Dedifferentiated amniotic fluid mesenchymal stem cell (primary cell): ENCODE measurements at regions not wholly inside any gene's neighbourhood (a gene's known extent, or its start where the extent isn't known, plus 50 kb on each side); places are given as distances from the start of the nearest gene placed in this dataset.
A peak's percentile ranks its signal among the peaks of the same experiment; 100 is the strongest.

Experiments
- DNase-seq: peaks from one replicate; pipeline ENCODE4 v3.0.0-alpha.2; 2016; ENCODE audit errors: extremely low spot score

- no peak for DNase-seq
Observed at GRCh38 chr5:125323613-125324012, 577.2 kb upstream of the ZNF608 start.

DNA sequence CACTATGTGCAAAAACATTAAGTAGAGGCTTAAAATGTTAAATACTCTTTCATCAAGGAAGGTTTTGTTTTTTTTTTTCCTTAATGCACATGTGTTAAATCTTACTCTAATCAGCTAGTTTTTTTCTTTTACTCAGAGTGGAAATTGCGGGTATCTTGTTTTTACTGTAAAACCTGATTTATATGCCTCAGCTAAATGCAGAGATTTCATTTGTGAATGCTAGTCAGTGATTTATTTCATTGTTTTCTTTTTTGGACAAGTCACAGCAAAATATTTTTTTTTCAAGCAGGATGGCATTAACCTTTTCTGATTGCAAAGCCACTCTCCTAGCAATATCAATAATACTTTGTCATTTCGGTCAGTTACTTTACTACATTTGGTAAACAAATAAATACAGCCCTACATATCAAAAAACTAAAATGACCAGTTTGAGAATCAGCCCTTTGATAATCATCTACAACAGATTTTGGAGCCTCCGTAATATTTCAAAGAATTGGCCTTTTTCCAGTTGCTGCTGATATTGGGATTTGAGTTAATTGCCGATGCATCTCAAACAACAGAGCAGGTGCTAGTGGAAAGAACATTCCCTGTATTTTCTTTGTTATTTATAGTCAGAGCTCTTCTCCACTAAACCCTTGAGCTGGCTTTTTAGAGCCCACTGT lies 579.2 kb upstream of the ZNF608 start:
- DNase-seq, result no peak

DNA sequence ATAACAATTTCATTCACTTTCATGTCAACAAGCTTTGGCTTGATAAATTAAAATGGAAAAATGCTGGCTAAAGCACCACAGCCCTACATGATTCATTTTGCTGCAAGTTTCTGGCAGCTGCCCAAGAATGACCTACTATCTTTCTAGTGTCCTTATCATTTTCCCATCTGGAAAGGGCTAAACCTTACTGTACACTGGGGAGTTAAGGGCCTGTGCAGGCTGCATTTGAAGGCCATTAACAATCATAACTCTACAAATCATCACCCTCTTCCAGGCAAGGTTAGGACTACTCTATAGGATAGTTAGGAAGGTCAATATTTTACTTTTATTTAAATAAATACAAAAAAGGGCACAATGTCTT lies 579.7 kb upstream of the ZNF608 start:
- DNase-seq, result peak; percentile 75

DNA sequence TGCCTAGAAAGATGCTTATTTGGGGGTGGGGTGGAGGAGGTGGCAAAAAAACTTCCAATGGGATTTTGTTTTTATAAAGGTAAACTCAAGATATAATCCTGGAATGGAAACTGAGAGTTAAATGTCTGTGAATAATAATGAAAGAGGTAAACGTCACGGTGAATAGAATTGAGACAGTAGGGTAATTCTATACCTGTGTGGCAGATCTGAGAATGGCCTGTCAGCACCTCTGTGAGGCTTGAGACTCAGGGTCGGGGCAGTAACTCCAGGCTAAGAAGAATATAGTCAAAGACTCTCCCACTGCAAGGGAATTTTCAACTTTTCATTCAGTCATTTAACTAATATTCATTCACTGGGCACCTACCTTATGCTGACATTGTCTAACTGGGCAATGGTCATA lies 581.2 kb upstream of the ZNF608 start:
- no peak for DNase-seq

- no peak for DNase-seq
Observed at GRCh38 chr5:125331987-125332598, 585.7 kb upstream of the ZNF608 start.

DNA sequence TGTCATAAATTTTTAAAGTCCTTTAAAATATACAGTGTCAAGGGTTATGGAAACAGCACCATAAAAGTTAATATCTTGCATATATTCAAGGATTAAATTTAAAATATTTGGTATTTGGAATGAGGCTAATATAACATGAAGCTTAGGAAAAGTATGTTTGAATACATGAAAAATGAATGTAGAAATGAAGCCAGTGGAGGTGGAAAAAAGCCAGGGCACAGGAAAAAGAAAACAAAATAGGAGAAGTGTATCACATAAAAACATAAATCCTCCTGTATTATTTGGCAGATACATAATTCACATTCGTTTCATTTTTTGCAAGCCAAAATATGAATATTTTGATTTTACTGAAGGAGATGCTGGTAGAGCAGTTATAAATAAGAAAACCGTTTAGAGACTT lies 587.0 kb upstream of the ZNF608 start:
- DNase-seq, result no peak

- DNase-seq, result no peak
Observed at GRCh38 chr5:125336401-125336800, 590.0 kb upstream of the ZNF608 start.

GRCh38 chr5:125337294-125337693 lies 590.9 kb upstream of the ZNF608 start:
- DNase-seq, result no peak

- DNase-seq, result no peak
Observed at GRCh38 chr5:125338440-125339174, 592.2 kb upstream of the ZNF608 start.

DNA sequence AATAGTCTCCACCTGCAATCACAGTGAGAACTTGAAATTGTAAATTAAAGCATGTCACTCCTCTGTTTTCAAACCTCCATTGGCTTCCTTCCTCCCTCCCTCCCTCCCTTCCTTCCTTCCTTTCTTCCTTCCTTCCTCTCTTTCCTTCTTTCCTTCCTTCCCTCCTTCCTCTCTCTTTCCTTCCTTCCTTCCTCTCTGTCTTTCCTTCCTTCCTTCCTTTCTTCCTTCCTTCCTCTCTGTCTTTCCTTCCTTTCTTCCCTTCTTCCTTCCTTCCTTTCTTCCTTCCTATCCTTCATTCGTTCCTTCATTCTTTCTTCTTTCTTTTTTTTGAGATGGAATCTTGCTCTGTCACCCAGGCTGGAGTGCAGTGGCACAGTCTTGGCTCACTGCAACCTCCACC lies 595.0 kb upstream of the ZNF608 start:
- no peak for DNase-seq

DNA sequence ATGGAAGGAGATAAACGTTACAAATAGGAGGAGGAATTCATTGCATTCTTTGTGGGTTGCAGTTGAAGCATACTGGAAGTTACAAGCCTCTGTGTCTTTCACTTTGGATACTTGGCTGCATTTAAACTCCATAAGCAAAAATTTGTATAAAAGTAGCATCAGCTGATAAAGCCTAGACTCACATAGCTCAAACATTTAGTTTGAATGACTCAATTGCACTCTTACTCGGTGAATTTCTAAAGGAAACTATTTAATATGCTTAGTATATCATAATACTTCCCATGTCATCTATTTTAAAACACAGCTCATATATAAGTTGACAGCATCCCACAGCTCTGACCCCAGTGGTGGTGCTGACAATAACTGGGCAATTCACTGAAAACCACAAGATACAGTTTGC lies 596.6 kb upstream of the ZNF608 start:
- peak; percentile 45 for DNase-seq

DNA sequence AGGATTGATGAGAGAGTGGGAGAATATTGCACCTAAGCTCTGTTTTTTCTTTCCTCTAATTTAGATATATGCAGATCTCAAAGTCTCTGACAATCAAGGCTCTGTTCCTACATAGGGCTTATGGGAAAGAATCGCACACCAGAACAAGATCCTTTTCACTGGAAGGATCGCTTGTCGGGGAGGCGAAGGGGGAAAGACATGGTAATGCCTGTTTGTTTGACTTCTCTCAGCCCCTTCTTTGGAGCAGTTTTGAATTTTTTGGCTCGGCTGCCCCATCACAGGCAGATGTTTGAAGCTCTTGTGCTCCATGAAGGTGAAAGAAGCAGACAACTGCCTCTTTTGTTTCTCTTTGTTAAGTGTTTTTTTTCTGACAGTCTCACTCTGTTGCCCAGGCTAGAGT lies 599.9 kb upstream of the ZNF608 start:
- no peak for DNase-seq

- no peak for DNase-seq
Observed at GRCh38 chr5:125348221-125348692, 601.8 kb upstream of the ZNF608 start.

GRCh38 chr5:125348936-125349831 lies 602.7 kb upstream of the ZNF608 start:
- DNase-seq, result peak; percentile 37

DNA sequence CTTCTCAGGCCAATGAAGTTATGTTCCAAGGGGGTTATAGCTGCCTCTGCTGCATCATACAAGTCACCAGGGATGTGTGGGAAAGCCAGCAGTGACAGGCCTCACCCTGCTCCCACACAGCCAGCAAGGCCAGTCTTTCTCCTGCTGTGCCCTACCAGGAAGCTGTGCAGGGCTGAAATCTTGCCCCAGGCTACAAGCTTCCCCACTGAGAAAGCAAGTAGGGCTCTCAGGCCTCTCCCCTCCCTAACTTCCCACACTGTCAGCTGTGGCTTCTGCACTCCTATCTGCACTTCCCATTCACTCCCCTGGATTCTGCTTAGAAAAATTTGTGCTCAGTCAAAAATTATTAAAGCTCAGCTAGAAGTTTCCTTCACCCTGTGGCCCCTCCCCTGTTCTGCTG lies 611.2 kb upstream of the ZNF608 start:
- no peak for DNase-seq

GRCh38 chr5:125365747-125366146 lies 619.3 kb upstream of the ZNF608 start:
- DNase-seq, result no peak

DNA sequence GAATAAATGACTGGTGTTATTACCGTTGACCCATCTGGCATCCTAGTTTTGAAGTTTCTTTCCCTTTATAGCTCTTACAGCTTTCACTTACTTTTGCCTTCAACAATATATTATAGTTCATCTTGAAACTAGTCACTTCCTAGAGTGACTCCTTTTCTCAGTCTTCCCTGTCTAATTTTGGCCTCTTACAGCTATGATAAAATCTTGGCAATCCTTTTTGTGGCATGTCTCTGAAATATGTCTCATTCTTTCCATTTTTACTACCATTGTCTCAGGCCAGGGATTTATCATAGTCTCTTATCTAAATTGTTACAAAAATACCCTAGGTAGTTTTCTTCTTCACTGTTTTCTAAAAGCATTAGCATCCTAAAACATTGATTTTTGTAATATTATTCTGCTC lies 621.3 kb upstream of the ZNF608 start:
- DNase-seq, result peak; percentile 34

GRCh38 chr5:125370461-125371205 lies 624.2 kb upstream of the ZNF608 start:
- DNase-seq, result no peak

GRCh38 chr5:125372694-125373631 lies 626.5 kb upstream of the ZNF608 start:
- peak; percentile 63 for DNase-seq

GRCh38 chr5:125375143-125375542 lies 628.7 kb upstream of the ZNF608 start:
- DNase-seq, result no peak
